GM06990 (cell line): ENCODE measurements at regions not wholly inside any gene's neighbourhood (a gene's known extent, or its start where the extent isn't known, plus 50 kb on each side); places are given as distances from the start of the nearest gene placed in this dataset.

Experiments used
- DNase-seq: peaks from one replicate; pipeline ENCODE4 v3.0.0-alpha.2; 2011; ENCODE audit not compliant: insufficient read length; ENCODE audit errors: extremely low read depth
- H3K27me3 ChIP-seq: replicated peaks from 2 replicates; pipeline ENCODE4 v1.6.0; 2011; ENCODE audit warnings: low read length; ENCODE audit not compliant: control insufficient read depth, insufficient read depth
- H3K36me3 ChIP-seq: 2 replicates; pipeline ENCODE4 v1.5.1; 2011; ENCODE audit warnings: low read length; ENCODE audit not compliant: control insufficient read depth, insufficient read depth
- H3K4me3 ChIP-seq: replicated peaks from 2 replicates; pipeline ENCODE4 v1.5.1; 2011; ENCODE audit warnings: low read depth, mild to moderate bottlenecking, control low read depth, low read length
- TF ChIP-seq, protein P1 (sequence below): IDR thresholded peaks from 2 replicates; pipeline ENCODE4 v1.5.1; 2011; ENCODE audit warnings: low read length, control low read depth, mild to moderate bottlenecking, inconsistent platforms; ENCODE audit not compliant: insufficient read depth, poor library complexity, severe bottlenecking

GRCh38 chr9:86876621-86877196 lies 70.6 kb downstream of the GAS1 start:
- H3K36me3 ChIP-seq = no peaks in the 10 kb centered on the region
- TF ChIP-seq, protein P1, sequence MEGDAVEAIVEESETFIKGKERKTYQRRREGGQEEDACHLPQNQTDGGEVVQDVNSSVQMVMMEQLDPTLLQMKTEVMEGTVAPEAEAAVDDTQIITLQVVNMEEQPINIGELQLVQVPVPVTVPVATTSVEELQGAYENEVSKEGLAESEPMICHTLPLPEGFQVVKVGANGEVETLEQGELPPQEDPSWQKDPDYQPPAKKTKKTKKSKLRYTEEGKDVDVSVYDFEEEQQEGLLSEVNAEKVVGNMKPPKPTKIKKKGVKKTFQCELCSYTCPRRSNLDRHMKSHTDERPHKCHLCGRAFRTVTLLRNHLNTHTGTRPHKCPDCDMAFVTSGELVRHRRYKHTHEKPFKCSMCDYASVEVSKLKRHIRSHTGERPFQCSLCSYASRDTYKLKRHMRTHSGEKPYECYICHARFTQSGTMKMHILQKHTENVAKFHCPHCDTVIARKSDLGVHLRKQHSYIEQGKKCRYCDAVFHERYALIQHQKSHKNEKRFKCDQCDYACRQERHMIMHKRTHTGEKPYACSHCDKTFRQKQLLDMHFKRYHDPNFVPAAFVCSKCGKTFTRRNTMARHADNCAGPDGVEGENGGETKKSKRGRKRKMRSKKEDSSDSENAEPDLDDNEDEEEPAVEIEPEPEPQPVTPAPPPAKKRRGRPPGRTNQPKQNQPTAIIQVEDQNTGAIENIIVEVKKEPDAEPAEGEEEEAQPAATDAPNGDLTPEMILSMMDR = no peak
- no peaks in the 10 kb centered on the region for H3K27me3 ChIP-seq
- no peak for DNase-seq
- no peak overlapping the region for H3K4me3 ChIP-seq

DNA sequence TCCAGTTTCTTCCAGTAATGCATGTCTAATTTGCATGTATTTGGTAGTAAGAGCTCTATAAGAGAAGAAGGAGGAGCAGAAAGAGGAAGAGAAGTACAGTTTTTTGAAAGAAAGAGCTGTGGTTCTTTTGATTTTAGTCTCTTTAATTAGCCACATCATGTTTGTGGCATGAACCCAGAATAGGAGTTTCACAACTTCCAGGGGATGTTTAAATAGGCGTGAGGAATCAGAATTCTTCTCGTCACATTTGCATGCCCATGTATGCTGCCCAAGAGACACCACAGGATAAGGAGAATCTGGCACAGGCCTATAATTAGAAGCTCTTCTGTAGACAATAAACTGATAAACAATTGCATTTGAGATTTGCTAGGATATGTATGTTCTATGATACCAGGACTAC lies 78.7 kb downstream of the GAS1 start:
- no peaks in the 10 kb centered on the region for H3K27me3 ChIP-seq

GRCh38 chr9:86867804-86868313 lies 79.4 kb downstream of the GAS1 start:
- H3K36me3 ChIP-seq = no peaks in the 10 kb centered on the region
- H3K4me3 ChIP-seq = no peak overlapping the region
- DNase-seq = no peak
- no peaks in the 10 kb centered on the region for H3K27me3 ChIP-seq
- TF ChIP-seq, protein P1 = no peak

More for the DNA sequence above, 78.7 kb downstream of the GAS1 start:
- TF ChIP-seq, protein P1 = no peak
- DNase-seq = no peak
- Histone ChIP-seq H3K4me3 (no peak overlapping the region), H3K36me3 (no peaks in the 10 kb centered on the region)

GRCh38 chr9:86865952-86866351 lies 81.4 kb downstream of the GAS1 start:
- Histone ChIP-seq H3K4me3 (no peak overlapping the region), H3K27me3 (no peaks in the 10 kb centered on the region), H3K36me3 (no peaks in the 10 kb centered on the region)
- DNase-seq = no peak
- TF ChIP-seq, protein P1 = no peak

- no peak overlapping the region for H3K4me3 ChIP-seq
- no peak for DNase-seq
- no peaks in the 10 kb centered on the region for H3K36me3 ChIP-seq
- TF ChIP-seq, protein P1 = no peak
- no peaks in the 10 kb centered on the region for H3K27me3 ChIP-seq
Measured at GRCh38 chr9:86860006-86860405, 87.3 kb downstream of the GAS1 start.

DNA sequence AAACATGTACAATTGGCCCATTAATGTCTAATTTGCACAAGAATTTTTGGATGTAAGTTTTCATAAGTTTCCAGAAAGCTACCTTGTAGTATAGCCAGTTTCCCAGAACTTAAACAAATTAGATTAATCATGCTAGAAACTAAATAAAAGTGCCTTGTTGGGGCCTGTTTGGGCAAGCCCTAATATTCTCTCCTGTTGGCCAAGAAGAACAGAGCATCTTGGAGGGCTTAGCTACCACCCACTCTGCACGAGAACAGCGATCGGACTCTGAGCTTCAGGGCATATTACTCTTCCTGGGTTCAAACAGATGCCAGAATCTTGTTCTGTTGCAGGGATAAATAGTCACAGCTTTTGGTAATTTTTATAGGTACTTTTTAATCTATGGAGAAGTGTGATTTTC lies 88.2 kb downstream of the GAS1 start:
- Histone ChIP-seq H3K27me3 (no peaks in the 10 kb centered on the region), H3K4me3 (no peak overlapping the region), H3K36me3 (no peaks in the 10 kb centered on the region)
- TF ChIP-seq, protein P1 = no peak
- no peak for DNase-seq
